Activated B cell treated with CpG ODN at 0.5 μM for 24 hours (primary cell): ENCODE measurements at regions not wholly inside any gene's neighbourhood (a gene's known extent, or its start where the extent isn't known, plus 50 kb on each side); places are given as distances from the start of the nearest gene placed in this dataset.

Source experiments
- ATAC-seq: fragments of 200-7000 bp; cut with Tn5 transposase; one replicate; pipeline ENCODE4 v1.10.0; 2021; ENCODE audit warnings: low read depth, mild to moderate bottlenecking, moderate library complexity
- CTCF ChIA-PET: fragments of 350-600 bp; sonication (Branson Sonifier 250); formaldehyde crosslinking; loops from one replicate; lab custom pipeline; 2021; ENCODE audit warnings: antibody characterized with exemption; lab: Charles Lee
- POLR2A ChIA-PET: fragments of 350-600 bp; sonication (Branson Sonifier 250); formaldehyde crosslinking; loops from one replicate; lab custom pipeline; 2021; ENCODE audit warnings: antibody characterized with exemption; lab: Charles Lee
- DNase-seq: peaks from one replicate; pipeline ENCODE4 v3.0.0; 2022
- H3K27ac Mint-ChIP-seq: one replicate; pipeline ENCODE4 v1.8.0; 2020; ENCODE audit warnings: mixed read lengths
- H3K27me3 Mint-ChIP-seq: one replicate; pipeline ENCODE4 v1.8.0; 2021; ENCODE audit warnings: mixed read lengths
- H3K36me3 Mint-ChIP-seq: one replicate; pipeline ENCODE4 v1.8.0; 2021; ENCODE audit warnings: low read depth, mixed read lengths
- H3K4me1 Mint-ChIP-seq: one replicate; pipeline ENCODE4 v1.8.0; 2021; ENCODE audit warnings: mixed read lengths
- H3K4me3 Mint-ChIP-seq: one replicate; pipeline ENCODE4 v1.8.0; 2020; ENCODE audit warnings: mild to moderate bottlenecking, mixed read lengths
- H3K9me3 Mint-ChIP-seq: one replicate; pipeline ENCODE4 v1.8.0; 2020; ENCODE audit warnings: mixed read lengths
- intact Hi-C: fragments of 100-400 bp; cut with micrococcal nuclease; formaldehyde crosslinking; loops from one replicate; pipeline ENCODE4 v1.15.1; 2024
- TF ChIP-seq, protein P1 (sequence below): fragments of 200-600 bp; IDR thresholded peaks from one replicate; pipeline ENCODE4 v1.8.0; 2022; ENCODE audit warnings: antibody characterized with exemption, mild to moderate bottlenecking

DNA sequence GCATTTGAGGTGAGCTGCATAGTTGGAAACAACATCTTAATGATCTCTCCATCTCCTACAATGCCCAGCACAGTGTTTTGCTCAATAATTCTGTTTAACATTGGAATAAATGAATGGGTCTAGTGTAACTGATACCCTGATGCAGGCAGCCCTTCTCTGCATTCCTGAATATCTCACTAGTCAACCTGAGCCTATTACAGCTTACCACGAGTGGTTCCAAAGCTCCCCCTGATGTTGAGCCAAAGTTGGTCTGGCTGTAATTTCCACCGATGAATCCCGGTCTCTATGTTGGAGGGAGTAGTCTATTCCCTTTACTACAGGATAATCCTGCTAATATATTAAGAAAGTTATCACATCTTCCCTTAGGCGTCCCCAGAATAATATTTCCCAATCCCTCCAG, 63.8 kb downstream of the ZBTB18 start:
- DNase-seq (no peak), ATAC-seq (no peak)
- no peaks in the 10 kb centered on the region for H3K36me3 Mint-ChIP-seq
- intact Hi-C loops: no loop called here
- peaks cover 12% of the 10 kb centered on the region for H3K27me3 Mint-ChIP-seq
- POLR2A ChIA-PET: no interaction called here
- H3K27ac Mint-ChIP-seq: no peak overlapping the region
- no peak overlapping the region for H3K4me3 Mint-ChIP-seq
- no peaks in the 10 kb centered on the region for H3K9me3 Mint-ChIP-seq
- CTCF ChIA-PET: no interaction called here
- peaks cover 10% of the 10 kb centered on the region for H3K4me1 Mint-ChIP-seq
- TF ChIP-seq, protein P1, sequence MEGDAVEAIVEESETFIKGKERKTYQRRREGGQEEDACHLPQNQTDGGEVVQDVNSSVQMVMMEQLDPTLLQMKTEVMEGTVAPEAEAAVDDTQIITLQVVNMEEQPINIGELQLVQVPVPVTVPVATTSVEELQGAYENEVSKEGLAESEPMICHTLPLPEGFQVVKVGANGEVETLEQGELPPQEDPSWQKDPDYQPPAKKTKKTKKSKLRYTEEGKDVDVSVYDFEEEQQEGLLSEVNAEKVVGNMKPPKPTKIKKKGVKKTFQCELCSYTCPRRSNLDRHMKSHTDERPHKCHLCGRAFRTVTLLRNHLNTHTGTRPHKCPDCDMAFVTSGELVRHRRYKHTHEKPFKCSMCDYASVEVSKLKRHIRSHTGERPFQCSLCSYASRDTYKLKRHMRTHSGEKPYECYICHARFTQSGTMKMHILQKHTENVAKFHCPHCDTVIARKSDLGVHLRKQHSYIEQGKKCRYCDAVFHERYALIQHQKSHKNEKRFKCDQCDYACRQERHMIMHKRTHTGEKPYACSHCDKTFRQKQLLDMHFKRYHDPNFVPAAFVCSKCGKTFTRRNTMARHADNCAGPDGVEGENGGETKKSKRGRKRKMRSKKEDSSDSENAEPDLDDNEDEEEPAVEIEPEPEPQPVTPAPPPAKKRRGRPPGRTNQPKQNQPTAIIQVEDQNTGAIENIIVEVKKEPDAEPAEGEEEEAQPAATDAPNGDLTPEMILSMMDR: no peak

DNA sequence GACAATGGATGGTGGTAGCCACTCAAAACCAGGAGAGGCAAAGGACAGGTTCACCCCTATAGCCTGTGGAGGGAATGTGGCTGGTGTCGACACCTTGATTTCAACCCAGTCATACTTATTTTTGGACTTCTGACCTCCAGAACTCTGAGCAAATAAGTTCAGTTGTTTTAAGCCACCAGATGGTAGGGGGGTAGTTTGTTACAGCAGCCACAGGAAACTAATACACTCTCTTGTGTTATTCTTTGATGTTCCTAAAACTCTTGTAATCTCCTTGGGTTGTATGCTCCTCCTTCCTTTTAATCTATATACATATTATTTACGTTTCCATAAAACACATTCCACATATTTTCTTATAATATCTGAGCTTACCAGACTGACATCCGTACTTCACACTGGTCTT, 65.9 kb downstream of the ZBTB18 start:
- Mint-ChIP-seq H3K4me1 (no peaks in the 10 kb centered on the region), H3K27ac (no peak overlapping the region), H3K4me3 (no peak overlapping the region), H3K27me3 (peaks cover 16% of the 10 kb centered on the region), H3K9me3 (no peaks in the 10 kb centered on the region), H3K36me3 (no peaks in the 10 kb centered on the region)
- DNase-seq (no peak), ATAC-seq (no peak)
- TF ChIP-seq, protein P1: no peak
- ChIA-PET POLR2A (no interaction called here), CTCF (no interaction called here)
- intact Hi-C loops: no loop called here

DNA sequence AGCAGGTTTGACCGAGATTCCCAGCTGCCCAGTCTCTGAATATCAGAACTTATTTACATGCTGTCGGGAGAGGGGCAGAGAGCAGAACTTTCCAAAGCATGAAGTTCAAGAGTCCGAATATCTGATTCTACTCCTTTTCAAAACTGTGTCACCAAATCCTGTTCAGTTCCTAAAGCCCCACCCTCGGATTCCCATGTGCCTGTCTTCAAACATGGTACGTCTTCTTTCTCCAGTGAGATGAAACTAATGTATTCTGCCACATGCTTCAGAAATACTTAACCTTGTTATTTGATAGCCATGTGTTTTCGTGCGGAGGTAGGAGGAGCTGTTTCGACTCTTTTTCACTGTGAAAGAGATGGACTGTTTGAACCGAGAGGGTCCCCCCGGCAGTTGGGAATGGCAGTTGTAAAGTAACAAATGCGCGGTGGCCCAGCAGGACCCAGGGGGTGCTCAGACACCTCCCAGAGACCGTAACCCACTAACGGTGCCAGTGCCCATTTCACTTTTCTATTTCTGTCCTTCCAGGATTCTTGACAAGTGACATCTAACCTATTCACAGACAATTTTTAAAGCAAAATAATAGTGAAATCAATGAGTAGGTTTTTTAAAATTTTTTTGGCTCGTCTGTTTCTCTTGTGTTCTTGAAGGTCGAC, 67.2 kb downstream of the ZBTB18 start:
- H3K27ac Mint-ChIP-seq: no peak overlapping the region
- no peaks in the 10 kb centered on the region for H3K4me1 Mint-ChIP-seq
- DNase-seq (no peak), ATAC-seq (no peak)
- ChIA-PET CTCF (no interaction called here), POLR2A (no interaction called here)
- peaks cover 13% of the 10 kb centered on the region for H3K27me3 Mint-ChIP-seq
- H3K4me3 Mint-ChIP-seq: no peak overlapping the region
- no peaks in the 10 kb centered on the region for H3K9me3 Mint-ChIP-seq
- TF ChIP-seq, protein P1: no peak
- H3K36me3 Mint-ChIP-seq: no peaks in the 10 kb centered on the region
- intact Hi-C loops: no loop called here

DNA sequence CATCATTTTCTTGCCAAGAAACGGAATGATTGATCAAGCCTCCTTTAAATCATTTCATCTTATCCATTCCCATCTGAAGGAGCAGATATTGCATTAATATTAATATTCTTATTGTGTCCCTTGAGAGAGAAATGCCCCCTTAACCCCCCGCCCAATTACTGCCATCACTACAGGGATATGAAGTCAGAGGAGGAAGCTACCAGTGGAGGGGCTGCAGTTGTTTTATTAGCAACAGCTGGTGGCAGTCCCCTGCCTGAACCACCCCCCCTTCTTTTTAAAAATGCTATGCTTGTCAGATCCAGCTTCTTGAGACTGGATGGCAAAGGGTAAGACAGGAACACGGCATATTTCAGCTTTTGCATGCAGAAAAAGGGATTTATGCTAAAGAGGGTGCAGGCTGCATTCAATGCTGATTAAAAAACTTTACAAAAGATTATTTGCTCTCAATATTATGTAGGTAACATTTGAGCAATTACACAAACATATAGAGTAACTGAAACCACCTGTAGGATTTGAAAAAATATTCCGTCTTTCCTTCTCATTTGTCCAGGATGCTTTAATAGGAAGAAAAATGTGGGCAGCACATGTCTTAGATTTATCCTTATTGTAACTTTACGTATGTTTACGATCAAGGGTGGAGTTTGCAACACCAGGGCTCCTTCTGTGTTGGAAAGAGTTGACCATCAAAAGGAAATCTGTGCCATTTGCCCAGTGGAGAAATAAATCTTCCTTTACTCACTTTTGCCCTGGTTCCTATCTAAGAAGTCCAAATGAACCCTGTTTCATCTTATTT, 77.7 kb downstream of the ZBTB18 start:
- CTCF ChIA-PET: no interaction called here

DNA sequence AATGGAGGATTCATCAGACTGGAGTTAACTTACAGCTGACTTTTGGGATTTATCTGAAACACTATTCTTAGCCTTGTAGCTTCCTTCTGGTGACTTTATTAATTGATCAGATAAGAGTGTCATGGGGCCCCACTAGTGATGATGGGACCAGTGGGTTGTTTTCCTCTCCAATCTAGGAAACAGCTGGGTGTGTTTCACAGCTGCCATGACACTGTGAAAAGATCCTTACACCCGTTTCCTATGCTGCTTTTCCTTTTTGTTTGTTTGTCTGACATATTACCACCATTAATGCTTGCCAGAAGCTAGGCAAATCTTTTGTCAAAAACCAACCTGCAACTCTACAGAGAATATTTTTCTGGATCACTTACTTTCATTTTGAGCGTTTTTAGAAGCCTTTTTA, 86.2 kb downstream of the ZBTB18 start:
- CTCF ChIA-PET: no interaction called here
- DNase-seq: no peak
- ATAC-seq: no peak

More for the DNA sequence above, 77.7 kb downstream of the ZBTB18 start:
- Mint-ChIP-seq H3K27ac (no peak overlapping the region), H3K27me3 (peaks cover 10% of the 10 kb centered on the region), H3K4me1 (no peaks in the 10 kb centered on the region), H3K36me3 (no peaks in the 10 kb centered on the region), H3K4me3 (no peak overlapping the region), H3K9me3 (no peaks in the 10 kb centered on the region)
- DNase-seq (no peak), ATAC-seq (no peak)
- TF ChIP-seq, protein P1: no peak
- POLR2A ChIA-PET: no interaction called here
- intact Hi-C loops: no loop called here

More for the DNA sequence above, 86.2 kb downstream of the ZBTB18 start:
- TF ChIP-seq, protein P1: no peak
- Mint-ChIP-seq H3K27me3 (peaks cover 25% of the 10 kb centered on the region), H3K4me3 (peak overlapping the region; percentile 17), H3K27ac (no peak overlapping the region), H3K9me3 (no peaks in the 10 kb centered on the region), H3K36me3 (no peaks in the 10 kb centered on the region), H3K4me1 (peaks cover 2% of the 10 kb centered on the region)
- POLR2A ChIA-PET: no interaction called here
- intact Hi-C loops: no loop called here
